Neuronal stem cell (in vitro differentiated cells): ENCODE measurements at regions not wholly inside any gene's neighbourhood (a gene's known extent, or its start where the extent isn't known, plus 50 kb on each side); places are given as distances from the start of the nearest gene placed in this dataset.
A peak's percentile ranks its signal among the peaks of the same experiment; 100 is the strongest.
"Not testable (repeated sequence)": the region's sequence is repeated elsewhere in the genome, so short reads cannot be mapped to it uniquely, and the experiment has no call there.

Experiments used
- DNase-seq: peaks from one replicate; pipeline ENCODE4 v3.0.0-alpha.2; 2013; ENCODE audit warnings: low spot score
- H2AFZ ChIP-seq: one replicate; pipeline ENCODE4 v1.6.1; 2013; ENCODE audit warnings: mild to moderate bottlenecking, low read length, inconsistent platforms
- H2AK5ac ChIP-seq: 2 replicates; pipeline ENCODE4 v1.6.1; 2013; ENCODE audit warnings: low read depth, mild to moderate bottlenecking, inconsistent platforms, low read length, moderate library complexity, mixed read lengths
- H2BK120ac ChIP-seq: 2 replicates; pipeline ENCODE4 v1.6.1; 2013; ENCODE audit warnings: low read depth, mild to moderate bottlenecking, inconsistent platforms, low read length, moderate library complexity, mixed read lengths
- H2BK12ac ChIP-seq: one replicate; pipeline ENCODE4 v1.6.1; 2013; ENCODE audit warnings: low read length, inconsistent platforms
- H2BK15ac ChIP-seq: 2 replicates; pipeline ENCODE4 v1.6.1; 2013; ENCODE audit warnings: mild to moderate bottlenecking, low read length, inconsistent platforms, mixed read lengths
- H2BK5ac ChIP-seq: one replicate; pipeline ENCODE4 v1.6.1; 2013; ENCODE audit warnings: inconsistent platforms, mild to moderate bottlenecking, low read length, moderate library complexity
- H3K14ac ChIP-seq: one replicate; pipeline ENCODE4 v1.6.1; 2013; ENCODE audit warnings: low read length, inconsistent platforms
- H3K18ac ChIP-seq: 2 replicates; pipeline ENCODE4 v1.6.1; 2013; ENCODE audit warnings: low read length, inconsistent platforms
- H3K23ac ChIP-seq: 2 replicates; pipeline ENCODE4 v1.6.1; 2013; ENCODE audit warnings: low read depth, mild to moderate bottlenecking, mixed read lengths, low read length, inconsistent platforms; ENCODE audit not compliant: poor library complexity
- H3K27ac ChIP-seq: replicated peaks from 3 replicates; pipeline ENCODE4 v1.5.1; 2013; ENCODE audit warnings: low read length, inconsistent platforms
- H3K27me3 ChIP-seq, 3 experiments: 2 replicates each; pipeline ENCODE4 v1.6.1; 2013; ENCODE audit warnings: low read length in 3 of 3, mild to moderate bottlenecking in 2 of 3, inconsistent platforms in 1 of 3, low read depth in 1 of 3, mixed read lengths in 1 of 3, moderate library complexity in 1 of 3; ENCODE audit not compliant: control insufficient read depth in 3 of 3, insufficient read depth in 3 of 3
- H3K36me3 ChIP-seq, 2 donors: replicated peaks in 1 of 2; 2 replicates each; pipeline ENCODE4 v1.6.1; 2013; ENCODE audit warnings: low read length in 2 of 2; ENCODE audit not compliant: control insufficient read depth in 2 of 2, insufficient read depth in 2 of 2
- H3K4ac ChIP-seq: 2 replicates; pipeline ENCODE4 v1.6.1; 2013; ENCODE audit warnings: inconsistent platforms, mild to moderate bottlenecking, low read length, moderate library complexity
- H3K4me1 ChIP-seq, 2 donors: 1 replicate in 1 of 2; 2 replicates in 1 of 2; pipeline ENCODE4 v1.6.1; 2013; ENCODE audit warnings: low read length in 2 of 2, low read depth in 1 of 2; ENCODE audit not compliant: control insufficient read depth in 2 of 2, insufficient read depth in 1 of 2
- H3K4me2 ChIP-seq: one replicate; pipeline ENCODE4 v1.6.1; 2013; ENCODE audit warnings: mild to moderate bottlenecking, low read length, inconsistent platforms; ENCODE audit not compliant: insufficient read depth, poor library complexity, severe bottlenecking
- H3K4me3 ChIP-seq, 2 donors: 2 replicates each; pipeline ENCODE4 v1.5.1; 2013; ENCODE audit warnings: low read length in 2 of 2, mild to moderate bottlenecking in 2 of 2, inconsistent platforms in 1 of 2, moderate library complexity in 1 of 2
- H3K79me1 ChIP-seq: one replicate; pipeline ENCODE4 v1.6.1; 2013; ENCODE audit warnings: low read depth, mild to moderate bottlenecking, inconsistent platforms, low read length, moderate library complexity
- H3K9ac ChIP-seq: one replicate; pipeline ENCODE4 v1.6.1; 2013; ENCODE audit warnings: mild to moderate bottlenecking, low read depth, low read length, inconsistent platforms; ENCODE audit not compliant: poor library complexity
- H3K9me3 ChIP-seq, 2 donors: replicated peaks in 1 of 2; 2 replicates each; pipeline versions ENCODE3 to v1.6.1; 2013; ENCODE audit warnings: low read length in 2 of 2, mild to moderate bottlenecking in 2 of 2, inconsistent platforms in 1 of 2, low read depth in 1 of 2, mixed read lengths in 1 of 2, moderate library complexity in 1 of 2; ENCODE audit not compliant: control insufficient read depth in 2 of 2, insufficient read depth in 1 of 2
- H4K8ac ChIP-seq: one replicate; pipeline ENCODE4 v1.6.1; 2013; ENCODE audit warnings: low read depth, mild to moderate bottlenecking, inconsistent platforms, low read length, moderate library complexity
- H4K91ac ChIP-seq: one replicate; pipeline ENCODE4 v1.6.1; 2013; ENCODE audit warnings: low read length, low read depth, mild to moderate bottlenecking, inconsistent platforms; ENCODE audit not compliant: poor library complexity
- WGBS, 2 donors: extraction: QIAGEN DNeasy Blood & Tissue Kit; methylation state at CpG; one replicate each; pipeline ENCODE4 v1.1.7; 2013; ENCODE audit warnings: missing lambda C conversion rate in 2 of 2, mixed read lengths in 1 of 2; ENCODE audit not compliant: insufficient read length in 2 of 2, insufficient replicate concordance in 1 of 2; ENCODE audit errors: extremely low coverage in 2 of 2; 5-methylcytosine and 5-hydroxymethylcytosine counted together

- H3K4ac ChIP-seq = no peak overlapping the region
- no peak overlapping the region for H4K8ac ChIP-seq
Measured at GRCh38 chr12:73225941-73226340, 953.8 kb downstream of the TRHDE start.

GRCh38 chr12:73226593-73226992 is 954.4 kb downstream of the TRHDE start:
- Histone ChIP-seq H3K4ac (no peak overlapping the region), H4K91ac (no peak overlapping the region), H4K8ac (no peak overlapping the region), H2BK12ac (no peak overlapping the region), H3K36me3 (no peaks in the 10 kb centered on the region), H3K4me3 (no peak overlapping the region), H3K23ac (no peak overlapping the region), H2BK5ac (no peak overlapping the region), H2BK15ac (no peak overlapping the region), H3K4me2 (no peak overlapping the region), H3K4me1 (no peaks in the 10 kb centered on the region), H3K79me1 (no peaks in the 10 kb centered on the region), H3K27me3 (no peaks in the 10 kb centered on the region), H3K14ac (no peak overlapping the region), H2AK5ac (no peak overlapping the region), H3K9ac (no peak overlapping the region), H2BK120ac (no peak overlapping the region), H2AFZ (no peak overlapping the region), H3K27ac (no peak overlapping the region), H3K18ac (no peak overlapping the region), H3K9me3 (peaks cover 2 to 6% of the 10 kb centered on the region in 2 donors)
- no peak for DNase-seq
- no CpG with 5 or more reads among the region's 1 CpG for WGBS, 2 donors

More at GRCh38 chr12:73225941-73226340, 953.8 kb downstream of the TRHDE start:
- H2AFZ ChIP-seq = no peak overlapping the region
- DNase-seq = no peak
- no peak overlapping the region for H3K23ac ChIP-seq
- no peak overlapping the region for H3K14ac ChIP-seq
- no peak overlapping the region for H2BK5ac ChIP-seq
- no peaks in the 10 kb centered on the region for H3K79me1 ChIP-seq
- WGBS, 2 donors = 100% methylated on average over 1 of the region's 2 CpGs; no CpG with 5 or more reads in 1 of the 2 donors
- no peak overlapping the region for H2BK12ac ChIP-seq
- H3K27ac ChIP-seq = no peak overlapping the region
- H3K27me3 ChIP-seq = no peaks in the 10 kb centered on the region
- H3K4me2 ChIP-seq = no peak overlapping the region
- no peak overlapping the region for H2BK120ac ChIP-seq
- H3K9ac ChIP-seq = no peak overlapping the region
- H3K36me3 ChIP-seq = no peaks in the 10 kb centered on the region
- no peaks in the 10 kb centered on the region for H3K9me3 ChIP-seq
- H2BK15ac ChIP-seq = no peak overlapping the region
- no peak overlapping the region for H3K18ac ChIP-seq
- no peaks in the 10 kb centered on the region for H3K4me1 ChIP-seq
- H2AK5ac ChIP-seq = no peak overlapping the region
- no peak overlapping the region for H4K91ac ChIP-seq
- H3K4me3 ChIP-seq = no peak overlapping the region

- H4K91ac ChIP-seq, H3K27ac ChIP-seq, H3K9me3 ChIP-seq, H4K8ac ChIP-seq, H3K27me3 ChIP-seq, H3K4ac ChIP-seq, H2AFZ ChIP-seq, H3K4me2 ChIP-seq, H3K4me1 ChIP-seq, DNase-seq, H3K36me3 ChIP-seq, H3K79me1 ChIP-seq, H3K9ac ChIP-seq, H2BK120ac ChIP-seq, H3K23ac ChIP-seq, H3K14ac ChIP-seq, H2BK12ac ChIP-seq, H2BK15ac ChIP-seq, H2AK5ac ChIP-seq, H3K4me3 ChIP-seq, H3K18ac ChIP-seq, H2BK5ac ChIP-seq: not testable (repeated sequence)
- WGBS, 2 donors = no CpG with 5 or more reads among the region's 1 CpG
Measured at GRCh38 chr12:73228828-73229227, 956.7 kb downstream of the TRHDE start.

- Histone ChIP-seq H3K4me2 (no peak overlapping the region), H2AK5ac (peak overlapping the region; percentile 40), H2BK5ac (no peak overlapping the region), H4K8ac (peak overlapping the region; percentile 65), H3K23ac (no peak overlapping the region), H3K4me1 (no peaks in the 10 kb centered on the region), H3K4ac (no peak overlapping the region), H2BK15ac (no peak overlapping the region), H3K27ac (no peak overlapping the region), H3K14ac (peak overlapping the region; percentile 3), H3K9me3 (peaks cover 10 to 11% of the 10 kb centered on the region in 2 donors), H2AFZ (no peak overlapping the region), H3K36me3 (no peaks in the 10 kb centered on the region), H4K91ac (no peak overlapping the region), H2BK120ac (no peak overlapping the region), H3K4me3 (peak overlapping the region in 1 of 2 donors; percentile 64), H3K27me3 (no peaks in the 10 kb centered on the region), H2BK12ac (peak overlapping the region; percentile 2), H3K79me1 (peaks cover 2% of the 10 kb centered on the region), H3K9ac (peak overlapping the region; percentile 4), H3K18ac (no peak overlapping the region)
- no CpG with 5 or more reads among the region's 3 CpGs for WGBS, 2 donors
- no peak for DNase-seq
Measured at GRCh38 chr12:73235387-73235786, 963.2 kb downstream of the TRHDE start.
